Omental fat pad (tissue), 3 donors: ENCODE measurements at regions not wholly inside any gene's neighbourhood (a gene's known extent, or its start where the extent isn't known, plus 50 kb on each side); places are given as distances from the start of the nearest gene placed in this dataset.

Experiments
- ATAC-seq: fragments of 150-250 bp; one replicate; pipeline ENCODE4 v1.9.1; 2016; ENCODE audit warnings: mild to moderate bottlenecking, moderate library complexity; ENCODE audit not compliant: low FRiP score
- DNase-seq: peaks from one replicate; pipeline ENCODE4 v3.0.0-alpha.2; 2019; ENCODE audit warnings: low spot score
- CTCF ChIP-seq, 3 donors: fragments of 450-650 bp; IDR thresholded peaks; one replicate each; pipeline ENCODE4 v1.5.1; 2016 to 2017; ENCODE audit warnings: antibody characterized with exemption in 3 of 3, mild to moderate bottlenecking in 3 of 3, moderate library complexity in 2 of 3

GRCh38 chr10:71060476-71061426 is 151.6 kb upstream of the UNC5B start:
- ATAC-seq (no peak), DNase-seq (no peak)
- no peak for TF ChIP-seq CTCF (IDR thresholded peaks at IDR 0.05)

- DNase-seq (no peak), ATAC-seq (no peak)
These were observed 150.9 kb upstream of the UNC5B start for GRCh38 chr10:71061472-71061871.

GRCh38 chr10:71062156-71062555 is 150.2 kb upstream of the UNC5B start:
- TF ChIP-seq CTCF (IDR thresholded peaks at IDR 0.05): no peak
- DNase-seq: no peak
- no peak for ATAC-seq

More at GRCh38 chr10:71061472-71061871, 150.9 kb upstream of the UNC5B start:
- TF ChIP-seq CTCF (IDR thresholded peaks at IDR 0.05): no peak

GRCh38 chr10:71063401-71063800 is 149.0 kb upstream of the UNC5B start:
- DNase-seq (no peak), ATAC-seq (no peak)
- TF ChIP-seq CTCF (IDR thresholded peaks at IDR 0.05): no peak

- no peak for TF ChIP-seq CTCF (IDR thresholded peaks at IDR 0.05)
- DNase-seq: no peak
- no peak for ATAC-seq
These were observed 147.8 kb upstream of the UNC5B start for GRCh38 chr10:71064413-71065118.

GRCh38 chr10:71065659-71066058 is 146.7 kb upstream of the UNC5B start:
- no peak for ATAC-seq
- TF ChIP-seq CTCF (IDR thresholded peaks at IDR 0.05): no peak

More at GRCh38 chr10:71065659-71066058, 146.7 kb upstream of the UNC5B start:
- no peak for DNase-seq
